ENCODE measurements at regions not wholly inside any gene's neighbourhood (a gene's known extent, or its start where the extent isn't known, plus 50 kb on each side); places are given as distances from the start of the nearest gene placed in this dataset.
"Not testable (repeated sequence)": the region's sequence is repeated elsewhere in the genome, so short reads cannot be mapped to it uniquely, and the experiment has no call there.

- Histone ChIP-seq H3K27ac (no peak overlapping the region), H3K9ac (ENCODE audit: insufficient read length) (no peak overlapping the region), H3K9me3 (ENCODE audit: low read depth, low read length) (no peaks in the 10 kb centered on the region), H3K4me3 (no peak overlapping the region), H3K36me3 (ENCODE audit: insufficient read depth, low read length) (no peaks in the 10 kb centered on the region)
- TF ChIP-seq FOXP2 (optimal IDR thresholded peaks at IDR 0.05; ENCODE audit: control extremely low read depth, extremely low read length, insufficient read depth) (no peak), POLR2AphosphoS5 (IDR thresholded peaks at IDR 0.05; ENCODE audit: borderline replicate concordance, low read depth, low read length) (no peak), EZH2 (IDR thresholded peaks at IDR 0.05) (no peak)
- no peak for DNase-seq (ENCODE audit: low read depth, low spot score)
Observed at GRCh38 chr7:120070201-120070600, 202.8 kb upstream of the KCND2 start.

- TF ChIP-seq EZH2 (IDR thresholded peaks at IDR 0.05) = no peak
- no peak for TF ChIP-seq POLR2AphosphoS5 (IDR thresholded peaks at IDR 0.05; ENCODE audit: borderline replicate concordance, low read depth, low read length)
- no peak for TF ChIP-seq FOXP2 (optimal IDR thresholded peaks at IDR 0.05; ENCODE audit: control extremely low read depth, extremely low read length, insufficient read depth)
- no peak overlapping the region for H3K9ac ChIP-seq (ENCODE audit: insufficient read length)
- H3K27ac ChIP-seq = no peak overlapping the region
- H3K9me3 ChIP-seq (ENCODE audit: low read depth, low read length) = no peaks in the 10 kb centered on the region
- no peaks in the 10 kb centered on the region for H3K36me3 ChIP-seq (ENCODE audit: insufficient read depth, low read length)
- no peak for DNase-seq (ENCODE audit: low read depth, low spot score)
- no peak overlapping the region for H3K4me3 ChIP-seq
Observed at GRCh38 chr7:120077777-120078176, 195.2 kb upstream of the KCND2 start.

GRCh38 chr7:120079022-120079421 is 194.0 kb upstream of the KCND2 start:
- Histone ChIP-seq H3K36me3 (ENCODE audit: insufficient read depth, low read length) (no peaks in the 10 kb centered on the region), H3K9ac (ENCODE audit: insufficient read length) (no peak overlapping the region), H3K9me3 (ENCODE audit: low read depth, low read length) (no peaks in the 10 kb centered on the region), H3K27ac (no peak overlapping the region), H3K4me3 (no peak overlapping the region)
- no peak for TF ChIP-seq FOXP2 (optimal IDR thresholded peaks at IDR 0.05; ENCODE audit: control extremely low read depth, extremely low read length, insufficient read depth)
- DNase-seq (ENCODE audit: low read depth, low spot score) = no peak

- no peak for DNase-seq (ENCODE audit: low read depth, low spot score)
- H3K4me3 ChIP-seq = no peak overlapping the region
- no peak for TF ChIP-seq FOXP2 (optimal IDR thresholded peaks at IDR 0.05; ENCODE audit: control extremely low read depth, extremely low read length, insufficient read depth)
- no peak for TF ChIP-seq POLR2AphosphoS5 (IDR thresholded peaks at IDR 0.05; ENCODE audit: borderline replicate concordance, low read depth, low read length)
- no peak for TF ChIP-seq EZH2 (IDR thresholded peaks at IDR 0.05)
- H3K27ac ChIP-seq = no peak overlapping the region
- no peaks in the 10 kb centered on the region for H3K36me3 ChIP-seq (ENCODE audit: insufficient read depth, low read length)
- H3K9ac ChIP-seq (ENCODE audit: insufficient read length) = no peak overlapping the region
- no peaks in the 10 kb centered on the region for H3K9me3 ChIP-seq (ENCODE audit: low read depth, low read length)
Observed at GRCh38 chr7:120079704-120080103, 193.3 kb upstream of the KCND2 start.

- not testable (repeated sequence) for H3K27ac ChIP-seq; DNase-seq (ENCODE audit: low read depth, low spot score); H3K4me3 ChIP-seq
Observed at GRCh38 chr7:120086468-120086867, 186.5 kb upstream of the KCND2 start.

GRCh38 chr7:120089968-120090367 is 183.0 kb upstream of the KCND2 start:
- TF ChIP-seq POLR2AphosphoS5 (IDR thresholded peaks at IDR 0.05; ENCODE audit: borderline replicate concordance, low read depth, low read length) (no peak), FOXP2 (optimal IDR thresholded peaks at IDR 0.05; ENCODE audit: control extremely low read depth, extremely low read length, insufficient read depth) (no peak), EZH2 (IDR thresholded peaks at IDR 0.05) (no peak)
- Histone ChIP-seq H3K4me3 (no peak overlapping the region), H3K9me3 (ENCODE audit: low read depth, low read length) (no peaks in the 10 kb centered on the region), H3K9ac (ENCODE audit: insufficient read length) (no peak overlapping the region), H3K27ac (no peak overlapping the region), H3K36me3 (ENCODE audit: insufficient read depth, low read length) (no peaks in the 10 kb centered on the region)
- no peak for DNase-seq (ENCODE audit: low read depth, low spot score)

More at GRCh38 chr7:120086468-120086867, 186.5 kb upstream of the KCND2 start:
- H3K9ac ChIP-seq (ENCODE audit: insufficient read length); H3K36me3 ChIP-seq (ENCODE audit: insufficient read depth, low read length); H3K9me3 ChIP-seq (ENCODE audit: low read depth, low read length): not testable (repeated sequence)

GRCh38 chr7:120091807-120092206 is 181.2 kb upstream of the KCND2 start:
- Histone ChIP-seq H3K9me3 (ENCODE audit: low read depth, low read length) (no peaks in the 10 kb centered on the region), H3K9ac (ENCODE audit: insufficient read length) (no peak overlapping the region), H3K4me3 (no peak overlapping the region), H3K36me3 (ENCODE audit: insufficient read depth, low read length) (no peaks in the 10 kb centered on the region), H3K27ac (no peak overlapping the region)
- DNase-seq (ENCODE audit: low read depth, low spot score) = no peak
- TF ChIP-seq POLR2AphosphoS5 (IDR thresholded peaks at IDR 0.05; ENCODE audit: borderline replicate concordance, low read depth, low read length) (no peak), FOXP2 (optimal IDR thresholded peaks at IDR 0.05; ENCODE audit: control extremely low read depth, extremely low read length, insufficient read depth) (no peak), EZH2 (IDR thresholded peaks at IDR 0.05) (no peak)

GRCh38 chr7:120097020-120097419 is 176.0 kb upstream of the KCND2 start:
- Histone ChIP-seq H3K9me3 (ENCODE audit: low read depth, low read length) (no peaks in the 10 kb centered on the region), H3K36me3 (ENCODE audit: insufficient read depth, low read length) (no peaks in the 10 kb centered on the region), H3K9ac (ENCODE audit: insufficient read length) (no peak overlapping the region), H3K4me3 (no peak overlapping the region), H3K27ac (no peak overlapping the region)
- no peak for DNase-seq (ENCODE audit: low read depth, low spot score)
- TF ChIP-seq EZH2 (IDR thresholded peaks at IDR 0.05) = no peak
- TF ChIP-seq POLR2AphosphoS5 (IDR thresholded peaks at IDR 0.05; ENCODE audit: borderline replicate concordance, low read depth, low read length) = no peak
- TF ChIP-seq FOXP2 (optimal IDR thresholded peaks at IDR 0.05; ENCODE audit: control extremely low read depth, extremely low read length, insufficient read depth) = no peak

- Histone ChIP-seq H3K27ac (no peak overlapping the region), H3K9ac (ENCODE audit: insufficient read length) (no peak overlapping the region), H3K36me3 (ENCODE audit: insufficient read depth, low read length) (no peaks in the 10 kb centered on the region), H3K9me3 (ENCODE audit: low read depth, low read length) (no peaks in the 10 kb centered on the region), H3K4me3 (no peak overlapping the region)
- DNase-seq (ENCODE audit: low read depth, low spot score) = no peak
- TF ChIP-seq EZH2 (IDR thresholded peaks at IDR 0.05) (no peak), POLR2AphosphoS5 (IDR thresholded peaks at IDR 0.05; ENCODE audit: borderline replicate concordance, low read depth, low read length) (no peak), FOXP2 (optimal IDR thresholded peaks at IDR 0.05; ENCODE audit: control extremely low read depth, extremely low read length, insufficient read depth) (no peak)
Observed at GRCh38 chr7:120097774-120098173, 175.2 kb upstream of the KCND2 start.
